Ectodermal cell (in vitro differentiated cells): ENCODE measurements at regions not wholly inside any gene's neighbourhood (a gene's known extent, or its start where the extent isn't known, plus 50 kb on each side); places are given as distances from the start of the nearest gene placed in this dataset.
"Not testable (repeated sequence)": the region's sequence is repeated elsewhere in the genome, so short reads cannot be mapped to it uniquely, and the experiment has no call there.

Experiments
- H3K27ac ChIP-seq: 2 replicates; pipeline ENCODE4 v1.7.0; 2013; ENCODE audit warnings: mild to moderate bottlenecking, low read depth, low read length; ENCODE audit not compliant: insufficient read depth, poor library complexity, severe bottlenecking
- H3K27me3 ChIP-seq: 2 replicates; pipeline ENCODE4 v1.7.0; 2013; ENCODE audit warnings: mild to moderate bottlenecking, low read length; ENCODE audit not compliant: insufficient read depth, control insufficient read depth, poor library complexity, severe bottlenecking
- H3K36me3 ChIP-seq: one replicate; pipeline ENCODE4 v1.7.0; 2013; ENCODE audit warnings: low read length; ENCODE audit not compliant: control insufficient read depth, insufficient read depth
- H3K4me1 ChIP-seq: one replicate; pipeline ENCODE4 v1.7.0; 2013; ENCODE audit warnings: low read length; ENCODE audit not compliant: control insufficient read depth, insufficient read depth
- H3K4me3 ChIP-seq: 2 replicates; pipeline ENCODE4 v1.7.0; 2013; ENCODE audit warnings: low read depth, low read length, control low read depth; ENCODE audit not compliant: insufficient read depth
- H3K9me3 ChIP-seq: 2 replicates; pipeline ENCODE4 v1.7.0; 2013; ENCODE audit warnings: mild to moderate bottlenecking, low read length, moderate library complexity; ENCODE audit not compliant: control insufficient read depth
- WGBS, 2 experiments: methylation state at CpG; one replicate each; pipeline ENCODE4 v1.1.7; 2013; ENCODE audit warnings: missing lambda C conversion rate in 2 of 2; 5-methylcytosine and 5-hydroxymethylcytosine counted together

DNA sequence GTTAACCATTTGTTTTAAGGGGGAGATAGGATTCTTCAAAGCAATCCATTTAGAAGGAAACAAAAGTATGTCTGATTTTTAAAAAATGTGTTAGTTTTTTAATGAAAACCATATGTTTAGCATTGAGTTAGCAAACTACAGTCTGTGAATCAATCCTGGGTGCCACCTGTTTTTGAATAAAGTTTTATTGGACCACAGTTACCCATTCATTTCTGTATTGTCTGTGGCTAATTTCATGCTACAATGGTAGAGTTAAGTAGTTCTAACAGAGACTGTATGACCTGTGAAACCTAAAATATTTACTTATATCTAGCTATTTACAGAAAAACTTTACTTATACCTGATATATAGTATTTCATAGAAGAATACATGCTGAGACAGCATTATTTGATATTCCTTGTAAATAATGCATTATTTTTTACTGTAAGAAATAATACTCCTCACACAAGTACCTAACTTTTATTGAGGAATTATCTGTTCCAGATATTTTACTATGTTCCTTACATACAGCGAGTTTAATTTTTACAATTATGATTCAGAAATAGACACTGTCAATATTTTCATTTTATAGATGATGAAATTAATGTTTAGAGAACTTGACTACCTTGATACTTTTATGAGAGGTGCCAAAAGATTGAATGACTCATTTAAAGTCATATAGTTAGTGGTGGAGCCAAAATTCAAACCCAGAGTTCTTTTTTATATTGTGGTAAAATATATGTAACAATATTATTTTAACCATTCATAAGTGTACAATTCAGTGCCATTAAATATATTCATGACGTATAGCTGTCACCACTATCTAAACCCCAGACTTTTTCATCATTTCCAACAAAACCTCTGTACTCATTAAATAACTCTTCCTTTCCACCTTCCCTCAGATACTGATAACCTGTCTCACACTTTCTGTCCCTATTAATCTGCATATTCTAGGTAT lies 122.0 kb downstream of the GLUD2 start:
- Histone ChIP-seq H3K4me1 (no peaks in the 10 kb centered on the region), H3K27ac (no peak overlapping the region), H3K27me3 (no peaks in the 10 kb centered on the region), H3K36me3 (no peaks in the 10 kb centered on the region), H3K4me3 (no peak overlapping the region), H3K9me3 (no peaks in the 10 kb centered on the region)
- WGBS, 2 experiments, result 91 to 100% methylated on average over 1 of the region's 2 CpGs

DNA sequence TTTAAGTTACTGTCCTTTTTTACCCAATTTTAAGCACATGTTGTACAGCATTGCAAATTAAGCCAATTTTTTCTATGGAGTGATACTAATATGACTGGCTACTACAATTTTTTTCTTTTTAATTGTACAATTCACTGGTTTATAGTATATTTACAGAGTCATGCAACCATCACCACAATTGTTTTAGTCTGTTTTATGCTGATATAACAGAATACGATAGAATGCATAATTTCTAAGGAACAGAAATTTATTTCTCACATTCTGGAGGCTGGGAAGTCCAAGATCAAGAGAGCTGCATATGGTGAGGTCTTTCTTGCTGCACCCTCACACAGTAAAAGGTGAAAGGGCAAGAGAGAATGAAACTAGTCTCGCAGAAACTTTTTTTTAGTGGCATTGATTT lies 125.3 kb downstream of the GLUD2 start:
- Histone ChIP-seq H3K9me3 (no peaks in the 10 kb centered on the region), H3K27ac (no peak overlapping the region), H3K36me3 (no peaks in the 10 kb centered on the region), H3K27me3 (no peaks in the 10 kb centered on the region), H3K4me1 (no peaks in the 10 kb centered on the region), H3K4me3 (no peak overlapping the region)
- WGBS, 2 experiments, result 80 to 82% methylated on average over 1 of the region's 2 CpGs

DNA sequence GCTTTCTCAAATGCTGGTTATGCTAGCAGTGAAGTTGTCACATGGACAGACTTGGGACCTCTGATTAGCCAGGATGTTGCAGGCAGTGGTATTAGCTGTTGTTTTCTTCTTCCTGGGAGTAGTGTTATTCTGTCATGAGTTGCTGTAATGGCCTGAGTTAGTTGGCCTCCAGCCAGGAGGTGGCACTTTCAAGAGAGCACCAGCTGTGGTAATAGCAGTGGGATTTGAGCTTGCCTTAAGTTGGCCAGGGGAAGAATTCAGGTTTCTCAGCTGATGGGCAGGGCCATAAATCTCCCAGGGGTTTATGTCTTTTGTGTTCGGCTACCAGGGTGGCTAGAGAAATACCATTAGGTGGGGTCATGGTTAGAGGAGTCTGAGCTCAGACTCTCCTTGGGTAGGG lies 132.6 kb downstream of the GLUD2 start:
- no peaks in the 10 kb centered on the region for H3K4me1 ChIP-seq
- H3K27ac ChIP-seq, result no peak overlapping the region
- 79 to 86% methylated on average over 1 of the region's 1 CpG for WGBS, 2 experiments
- H3K27me3 ChIP-seq, result no peaks in the 10 kb centered on the region
- H3K36me3 ChIP-seq, result no peaks in the 10 kb centered on the region
- H3K9me3 ChIP-seq, result no peaks in the 10 kb centered on the region
- H3K4me3 ChIP-seq, result no peak overlapping the region

DNA sequence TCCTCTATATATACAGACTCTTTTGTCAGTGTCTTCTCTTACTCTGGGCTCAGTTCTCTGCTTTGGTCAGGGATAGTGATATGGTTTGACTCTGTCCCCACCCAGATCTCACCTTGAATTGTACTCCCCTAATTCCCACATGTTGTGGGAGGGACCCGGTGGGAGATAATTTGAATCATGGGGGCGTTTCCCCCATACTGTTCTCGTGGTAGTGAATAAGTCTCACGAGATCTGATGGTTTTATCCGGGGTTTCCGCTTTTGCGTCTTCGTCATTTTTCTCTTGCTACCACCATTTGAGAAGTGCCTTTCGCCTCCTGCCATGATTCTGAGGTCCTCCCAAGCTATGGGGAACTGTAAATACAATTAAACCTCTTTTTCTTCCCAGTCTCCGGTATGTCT lies 144.4 kb downstream of the GLUD2 start:
- no peaks in the 10 kb centered on the region for H3K4me1 ChIP-seq
- H3K27me3 ChIP-seq, result no peaks in the 10 kb centered on the region
- no peaks in the 10 kb centered on the region for H3K9me3 ChIP-seq
- no peaks in the 10 kb centered on the region for H3K36me3 ChIP-seq
- no peak overlapping the region for H3K27ac ChIP-seq
- no peak overlapping the region for H3K4me3 ChIP-seq
- WGBS, 2 experiments, result 92 to 93% methylated on average over 9 to 10 of the region's 10 CpGs

DNA sequence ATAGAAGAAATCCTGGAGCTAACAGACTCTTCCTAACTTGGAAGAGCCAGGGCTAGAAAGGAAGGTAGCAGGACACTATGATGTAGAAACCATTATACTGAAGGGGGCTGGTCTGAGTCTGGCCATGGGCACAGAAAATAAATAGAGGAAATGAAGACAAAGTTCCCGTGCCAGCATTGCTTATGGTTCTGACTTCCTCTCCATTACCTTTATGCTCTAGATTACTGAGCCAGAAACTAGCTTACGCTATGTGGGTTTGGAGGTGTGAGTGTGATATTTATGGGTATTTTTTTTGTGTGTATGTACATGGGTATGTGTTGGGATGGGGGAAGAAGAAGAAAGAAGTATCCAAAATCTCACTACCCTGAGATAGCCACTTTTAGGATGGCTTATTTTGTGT lies 148.3 kb downstream of the GLUD2 start:
- H3K36me3 ChIP-seq, result no peaks in the 10 kb centered on the region
- no peak overlapping the region for H3K27ac ChIP-seq
- WGBS, 2 experiments, result 90% methylated on average over 2 of the region's 2 CpGs; no CpG with 5 or more reads in 1 of the 2 experiments
- H3K4me1 ChIP-seq, result no peaks in the 10 kb centered on the region
- no peaks in the 10 kb centered on the region for H3K9me3 ChIP-seq
- H3K4me3 ChIP-seq, result no peak overlapping the region
- H3K27me3 ChIP-seq, result no peaks in the 10 kb centered on the region

DNA sequence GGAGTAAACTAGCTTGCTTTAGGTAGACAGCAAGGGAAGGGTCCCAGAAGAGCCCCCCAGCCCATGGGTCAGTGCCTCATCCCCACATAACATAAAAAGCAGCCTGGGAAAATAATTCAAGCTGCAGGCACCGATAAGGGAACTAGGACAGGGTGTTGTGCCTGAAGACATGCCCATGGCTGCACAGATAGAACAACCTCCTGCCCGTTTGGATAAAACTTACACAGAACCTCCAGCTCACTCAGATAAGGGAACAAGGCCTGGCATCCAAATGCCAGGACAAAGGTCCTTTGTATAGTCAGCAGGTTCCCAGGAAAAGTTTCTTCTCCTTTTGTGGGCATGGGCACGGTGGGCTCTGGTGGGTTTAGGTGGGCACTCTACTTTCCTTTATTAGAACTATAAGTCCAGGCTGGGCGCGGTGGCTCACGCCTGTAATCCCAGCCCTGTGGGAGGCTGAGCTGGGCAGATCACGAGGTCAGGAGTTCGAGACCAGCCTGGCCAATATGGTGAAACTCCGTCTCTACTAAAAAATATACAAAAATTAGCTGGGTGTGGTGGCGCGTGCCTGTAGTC lies 149.5 kb downstream of the GLUD2 start:
- H3K9me3 ChIP-seq, result not testable (repeated sequence)
- WGBS, 2 experiments, result 95 to 96% methylated on average over 10 to 11 of the region's 11 CpGs

DNA sequence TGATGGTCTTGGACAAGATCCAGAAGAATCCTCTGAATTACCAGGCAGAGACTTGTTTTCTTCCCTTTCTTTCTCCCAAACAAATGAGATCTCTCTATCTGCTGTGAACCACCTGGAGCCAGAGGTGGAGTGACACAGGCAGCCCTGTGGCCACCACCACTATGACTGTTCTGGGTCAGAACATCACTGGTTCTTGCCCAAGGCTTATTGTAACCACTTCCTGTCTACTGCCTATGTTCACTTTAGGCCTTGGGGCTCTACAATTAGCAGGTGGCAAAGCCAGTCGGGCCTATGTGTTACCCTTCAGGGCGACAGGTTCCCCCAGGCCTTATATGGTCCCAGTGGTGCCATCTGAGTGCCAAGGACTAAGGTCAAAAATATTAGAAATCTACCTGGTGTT lies 161.2 kb downstream of the GLUD2 start:
- Histone ChIP-seq H3K9me3 (no peaks in the 10 kb centered on the region), H3K27ac (no peak overlapping the region), H3K4me1 (no peaks in the 10 kb centered on the region), H3K4me3 (no peak overlapping the region), H3K36me3 (no peaks in the 10 kb centered on the region), H3K27me3 (no peaks in the 10 kb centered on the region)
- 83 to 92% methylated on average over 2 of the region's 2 CpGs for WGBS, 2 experiments

More for the DNA sequence above, 149.5 kb downstream of the GLUD2 start:
- H3K27ac ChIP-seq, H3K4me3 ChIP-seq, H3K4me1 ChIP-seq, H3K36me3 ChIP-seq, H3K27me3 ChIP-seq: not testable (repeated sequence)

DNA sequence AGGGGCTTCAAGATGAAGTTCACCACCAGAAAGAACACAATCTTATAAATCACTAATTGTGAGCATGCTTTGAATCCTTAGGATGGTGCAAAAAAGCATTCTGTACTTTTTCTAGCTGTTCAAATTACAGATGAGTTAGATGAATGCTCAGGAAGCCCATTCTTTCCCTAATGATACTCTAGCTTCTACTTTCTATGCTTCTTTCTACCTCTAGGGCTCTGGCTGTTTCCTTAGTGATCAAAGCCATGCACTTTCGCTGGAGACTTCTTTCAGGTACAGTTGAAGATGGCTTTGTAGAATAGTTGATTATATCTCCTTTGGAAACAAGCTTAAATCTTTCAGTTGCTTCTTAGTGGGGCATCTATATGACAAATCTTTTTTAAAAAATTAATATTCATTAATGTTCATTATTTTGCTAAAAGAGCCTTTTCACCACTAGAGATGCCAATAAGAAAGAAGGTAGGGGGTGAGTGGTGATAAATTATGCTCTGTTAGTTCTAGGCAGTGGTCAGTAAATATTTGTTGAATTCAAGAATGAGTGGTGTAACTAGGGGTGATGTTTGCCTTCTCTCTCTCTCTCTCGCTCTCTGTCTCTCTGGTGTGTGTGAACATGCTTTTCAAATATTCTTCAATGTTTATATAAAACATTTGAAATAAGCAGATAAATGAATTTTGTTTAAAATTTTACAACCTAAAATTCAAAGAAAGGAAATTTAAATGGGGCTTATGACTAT lies 169.4 kb downstream of the GLUD2 start:
- H3K4me1 ChIP-seq, result no peaks in the 10 kb centered on the region
- H3K36me3 ChIP-seq, result no peaks in the 10 kb centered on the region
- no peaks in the 10 kb centered on the region for H3K9me3 ChIP-seq
- H3K27me3 ChIP-seq, result no peaks in the 10 kb centered on the region
- no peak overlapping the region for H3K4me3 ChIP-seq
- WGBS, 2 experiments, result no CpG with 5 or more reads among the region's 2 CpGs
- no peak overlapping the region for H3K27ac ChIP-seq

DNA sequence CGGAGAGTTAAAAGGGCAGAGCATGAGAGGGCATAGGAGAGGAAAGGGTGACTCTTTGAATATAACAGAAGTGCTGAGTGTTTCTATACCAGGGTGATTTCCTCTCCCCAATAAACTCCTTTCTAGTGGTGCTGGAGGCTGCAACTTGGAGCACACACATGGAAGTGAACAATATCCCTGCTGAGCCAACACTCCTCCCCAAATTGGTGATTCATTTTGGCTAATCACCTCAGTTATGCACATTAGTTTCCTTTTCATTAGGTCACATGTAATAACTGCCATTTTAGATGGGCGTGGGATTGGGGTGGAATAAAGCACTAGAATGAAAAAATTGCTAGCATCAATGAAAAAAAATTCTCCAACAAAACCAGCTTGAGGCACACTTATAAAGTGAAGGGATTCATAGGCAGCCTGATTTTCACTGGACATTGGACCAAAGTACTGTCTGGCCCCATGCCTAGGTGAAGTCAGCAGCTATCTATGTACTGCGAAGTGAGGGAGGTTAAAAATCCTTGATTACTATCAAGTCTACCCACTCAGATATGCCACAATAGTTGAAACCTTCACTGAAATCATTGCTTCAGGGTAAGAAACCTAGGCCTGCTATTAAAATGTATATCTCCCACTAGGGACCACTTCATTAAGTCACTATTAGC lies 174.0 kb downstream of the GLUD2 start:
- H3K9me3 ChIP-seq, result no peaks in the 10 kb centered on the region
- H3K4me1 ChIP-seq, result no peaks in the 10 kb centered on the region
- no peak overlapping the region for H3K4me3 ChIP-seq
- no peaks in the 10 kb centered on the region for H3K36me3 ChIP-seq
- WGBS, 2 experiments, result 79 to 100% methylated on average over 1 to 2 of the region's 3 CpGs
- H3K27ac ChIP-seq, result no peak overlapping the region
- H3K27me3 ChIP-seq, result no peaks in the 10 kb centered on the region

DNA sequence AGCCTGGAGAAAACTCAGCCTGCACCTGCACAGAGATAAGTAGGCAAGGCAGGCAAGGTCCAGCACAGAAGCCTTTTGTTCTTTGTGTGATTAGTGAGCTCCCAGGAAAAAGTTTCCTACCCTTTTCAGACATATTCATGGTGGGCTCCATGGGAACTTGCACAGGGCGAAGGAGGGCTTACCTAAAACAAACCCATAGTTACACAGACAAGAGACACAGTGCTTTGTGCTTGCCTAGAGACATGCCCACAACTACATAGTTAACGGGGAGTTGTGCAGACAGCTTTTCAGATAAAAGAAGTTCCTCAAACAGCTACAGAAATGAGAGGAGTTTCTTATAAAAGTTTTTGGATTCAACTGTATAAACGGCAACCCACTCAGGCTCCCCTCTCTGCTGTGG lies 180.5 kb downstream of the GLUD2 start:
- no peaks in the 10 kb centered on the region for H3K27me3 ChIP-seq
- H3K36me3 ChIP-seq, result no peaks in the 10 kb centered on the region
- WGBS, 2 experiments, result 85% methylated on average over 3 of the region's 3 CpGs; no CpG with 5 or more reads in 1 of the 2 experiments
- no peaks in the 10 kb centered on the region for H3K4me1 ChIP-seq
- H3K4me3 ChIP-seq, result no peak overlapping the region
- no peak overlapping the region for H3K27ac ChIP-seq
- no peaks in the 10 kb centered on the region for H3K9me3 ChIP-seq
